ENCODE measurements at regions not wholly inside any gene's neighbourhood (a gene's known extent, or its start where the extent isn't known, plus 50 kb on each side); places are given as distances from the start of the nearest gene placed in this dataset.
A peak's percentile ranks its signal among the peaks of the same experiment; 100 is the strongest.

DNA sequence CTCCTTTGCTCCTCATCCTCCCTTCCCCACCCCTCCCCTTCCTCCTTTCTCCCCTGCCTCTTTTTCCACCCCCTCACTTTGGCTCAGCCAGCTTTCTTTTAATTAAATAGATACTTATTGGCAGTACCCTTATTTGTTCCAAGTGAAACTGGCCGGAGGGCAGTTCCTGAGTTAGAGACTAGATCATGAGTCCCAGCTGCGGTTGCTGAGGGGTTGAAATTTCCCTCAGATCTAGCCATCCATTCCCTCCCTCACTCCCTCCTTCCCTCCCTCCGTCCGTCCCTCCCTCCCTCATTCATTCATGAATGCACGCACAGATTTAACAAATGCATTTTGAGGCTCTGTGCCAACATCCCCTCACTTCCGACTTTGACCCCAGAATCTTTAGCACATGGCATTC is 519.2 kb upstream of the EEF2KMT start:
- DNase-seq, result no peak

DNA sequence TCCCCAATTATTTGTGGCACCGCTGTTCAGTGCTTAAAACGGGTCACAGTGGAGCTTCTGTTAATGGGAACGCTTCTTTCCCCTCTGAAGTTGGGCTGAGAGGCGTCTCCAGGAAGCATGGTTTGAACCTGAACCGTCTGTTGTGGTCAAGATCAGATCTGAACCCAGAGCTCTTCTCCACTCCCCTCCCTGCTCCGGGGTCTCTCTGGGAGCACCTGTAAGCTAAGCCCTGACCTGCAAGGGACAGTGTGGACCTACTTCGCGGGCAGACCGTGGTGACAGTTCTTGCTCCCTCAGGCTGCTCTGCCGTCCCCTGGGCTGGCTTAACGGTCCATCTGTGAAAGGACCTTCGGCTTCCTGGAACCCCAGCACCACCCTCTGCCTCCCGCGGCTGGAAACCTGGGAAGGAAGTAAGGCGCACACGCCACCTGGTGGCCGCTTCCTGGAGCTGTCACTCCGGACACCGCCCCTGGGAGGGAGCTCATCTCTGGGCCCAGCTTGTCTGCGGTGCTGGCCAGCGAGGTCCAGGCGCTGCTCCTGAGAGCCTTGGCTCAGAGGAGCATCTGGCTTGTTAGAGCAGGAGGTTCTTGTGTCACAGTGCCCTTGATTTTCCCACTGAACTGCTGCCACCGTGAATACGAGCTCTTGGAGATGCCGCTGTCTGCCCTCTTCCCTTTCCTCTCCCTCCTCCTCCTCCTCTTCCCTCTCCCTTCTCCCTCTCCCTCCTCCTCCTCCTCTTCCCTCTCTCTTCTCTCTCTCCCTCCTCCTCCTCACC is 518.5 kb upstream of the EEF2KMT start:
- DNase-seq, result peak; percentile 43

DNA sequence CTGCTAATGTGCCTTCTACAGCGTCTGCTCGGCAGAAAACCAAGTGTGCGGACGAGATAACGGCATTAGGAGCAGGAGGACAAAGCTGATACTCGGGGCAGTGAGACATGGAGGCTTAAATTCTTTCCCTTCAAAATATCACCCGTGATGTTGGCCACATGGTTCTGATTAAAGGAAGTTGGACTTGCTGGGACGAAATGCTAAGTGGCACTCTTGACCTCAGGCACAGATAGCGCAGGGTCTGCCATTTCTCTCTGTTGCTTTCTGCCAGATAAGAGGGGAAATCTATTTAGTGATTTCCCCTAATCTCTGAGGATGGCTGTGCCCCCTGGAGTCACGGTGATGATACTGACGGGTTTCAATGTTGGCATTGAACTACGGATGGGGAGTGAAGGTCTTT is 509.6 kb upstream of the EEF2KMT start:
- no peak for DNase-seq

- DNase-seq, result no peak
Measured at GRCh38 chr16:5605404-5605803, 507.8 kb upstream of the EEF2KMT start.

- DNase-seq, result no peak
Measured at GRCh38 chr16:5604770-5605169, 507.2 kb upstream of the EEF2KMT start.

DNA sequence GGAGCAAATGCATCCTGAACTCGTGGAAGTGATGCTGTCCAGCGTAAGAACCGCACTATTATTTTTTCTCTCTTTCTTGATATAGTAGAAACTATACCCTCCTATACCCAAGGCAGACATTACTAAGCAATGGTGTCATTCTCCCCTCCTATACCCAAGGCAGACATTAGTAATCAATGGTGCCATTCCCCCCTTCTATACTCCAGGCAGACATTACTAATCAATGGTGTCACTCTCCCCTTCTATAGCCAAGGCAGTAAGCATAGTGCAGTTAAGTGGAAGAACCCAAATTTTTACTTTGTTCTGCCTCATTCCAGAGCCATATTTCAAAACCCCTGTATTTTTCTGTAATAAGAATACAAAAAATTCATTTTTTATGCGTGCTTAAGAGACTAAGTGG is 506.2 kb upstream of the EEF2KMT start:
- DNase-seq, result no peak

DNA sequence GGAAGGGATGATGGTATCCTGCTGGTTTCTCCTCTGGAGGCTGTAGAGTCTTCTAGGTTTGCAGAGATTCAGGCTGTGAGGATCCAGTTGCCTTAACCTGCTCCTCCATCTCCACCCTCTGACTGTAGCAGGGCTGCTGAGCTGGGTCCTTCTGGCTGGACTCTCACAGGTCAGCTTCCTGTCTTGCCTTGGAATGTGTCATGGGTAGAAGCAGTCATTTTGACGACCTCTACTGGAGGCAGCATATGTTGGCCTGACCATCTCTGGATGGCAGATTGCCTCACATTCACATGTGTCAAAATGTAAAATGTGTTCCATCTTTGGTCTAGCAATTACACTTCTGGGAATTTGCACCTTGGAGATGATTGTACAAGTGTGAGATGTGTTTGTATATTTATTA is 504.4 kb upstream of the EEF2KMT start:
- no peak for DNase-seq

DNA sequence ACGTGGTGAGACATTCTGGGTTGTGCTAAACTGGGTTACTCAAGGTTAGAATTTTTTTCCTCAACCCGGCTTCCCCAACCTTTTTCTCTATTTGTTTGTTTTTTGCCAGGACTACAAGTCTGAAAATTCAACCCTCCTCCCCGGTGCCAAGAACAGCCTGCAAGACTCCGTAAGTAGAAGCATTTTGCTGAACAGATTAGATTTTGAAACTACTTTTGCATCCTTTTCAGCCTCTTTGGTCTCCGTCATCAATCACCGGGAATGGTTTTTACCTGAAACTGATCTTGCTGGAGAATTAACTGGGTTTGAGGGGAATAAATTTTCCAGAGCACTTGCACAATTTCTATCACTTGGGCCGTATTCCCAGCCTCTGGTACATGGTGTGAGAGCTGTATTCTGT is 501.2 kb upstream of the EEF2KMT start:
- DNase-seq, result no peak

- no peak for DNase-seq
Measured at GRCh38 chr16:5595849-5596248, 498.3 kb upstream of the EEF2KMT start.

DNA sequence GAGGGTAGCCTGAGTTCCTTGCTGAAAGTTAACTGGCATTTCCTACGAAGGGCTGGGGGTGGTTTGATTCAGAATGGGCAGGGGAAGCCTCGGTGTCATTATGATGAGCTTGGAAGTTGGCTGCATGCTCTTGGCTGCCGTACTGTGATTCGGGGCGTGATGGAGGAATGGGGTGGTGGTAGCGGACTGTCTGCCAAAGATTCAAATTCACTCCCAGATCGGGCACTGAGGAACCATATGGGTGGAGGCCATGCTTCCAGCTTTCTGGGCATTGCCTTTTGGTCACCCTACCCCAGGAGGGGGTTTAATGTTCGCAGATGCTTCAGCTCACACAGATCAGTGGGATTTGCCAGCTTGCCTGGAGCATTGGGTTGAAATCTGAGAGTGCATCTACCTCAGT is 492.8 kb upstream of the EEF2KMT start:
- DNase-seq, result no peak

- DNase-seq, result no peak
Measured at GRCh38 chr16:5589812-5590373, 492.3 kb upstream of the EEF2KMT start.

GRCh38 chr16:5584109-5584508 is 486.5 kb upstream of the EEF2KMT start:
- DNase-seq, result no peak

- no peak for DNase-seq
Measured at GRCh38 chr16:5582529-5582928, 484.9 kb upstream of the EEF2KMT start.

GRCh38 chr16:5581908-5582307 is 484.3 kb upstream of the EEF2KMT start:
- no peak for DNase-seq

- DNase-seq, result no peak
Measured at GRCh38 chr16:5581428-5581827, 483.8 kb upstream of the EEF2KMT start.

DNA sequence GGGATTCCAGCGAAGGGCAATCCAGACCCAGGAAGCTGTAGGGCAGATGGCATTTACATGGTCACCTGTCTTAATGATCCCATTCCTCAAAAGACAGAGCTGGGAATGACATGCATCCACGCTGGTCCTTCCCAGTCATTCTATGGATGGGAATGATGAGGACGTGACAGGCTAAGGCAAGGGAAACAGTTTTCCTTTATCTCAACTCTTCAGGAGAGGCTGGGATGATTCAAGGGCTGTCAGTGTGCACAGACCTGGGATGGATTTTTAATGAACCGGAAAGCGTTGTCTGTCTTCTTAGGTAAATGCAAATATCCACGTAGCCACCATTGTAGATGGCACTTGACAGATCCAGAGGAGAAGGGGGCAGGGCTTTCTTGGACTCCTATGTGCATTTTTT is 483.2 kb upstream of the EEF2KMT start:
- DNase-seq, result no peak

GRCh38 chr16:5580296-5580695 is 482.7 kb upstream of the EEF2KMT start:
- peak; percentile 47 for DNase-seq

- DNase-seq, result no peak
Measured at GRCh38 chr16:5578980-5579379, 481.4 kb upstream of the EEF2KMT start.

DNA sequence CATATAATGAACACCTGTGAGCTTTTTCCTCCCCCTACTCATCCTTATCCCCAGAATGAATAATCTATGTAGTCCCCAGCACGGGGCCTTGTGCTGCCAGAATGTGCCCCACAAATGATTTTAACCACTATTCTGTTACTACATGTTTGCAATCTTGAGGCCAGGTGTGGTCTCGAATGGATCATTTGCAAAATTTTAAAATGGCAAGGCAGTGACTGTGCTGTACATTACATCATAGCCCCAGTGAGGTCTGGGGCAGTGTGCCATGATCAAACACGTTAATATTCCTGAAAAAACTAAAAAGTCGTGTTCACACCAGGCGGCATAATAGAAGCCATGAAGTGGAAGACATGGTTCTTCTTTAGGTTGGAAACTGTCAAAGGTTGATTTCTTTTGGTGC is 479.9 kb upstream of the EEF2KMT start:
- DNase-seq, result no peak

DNA sequence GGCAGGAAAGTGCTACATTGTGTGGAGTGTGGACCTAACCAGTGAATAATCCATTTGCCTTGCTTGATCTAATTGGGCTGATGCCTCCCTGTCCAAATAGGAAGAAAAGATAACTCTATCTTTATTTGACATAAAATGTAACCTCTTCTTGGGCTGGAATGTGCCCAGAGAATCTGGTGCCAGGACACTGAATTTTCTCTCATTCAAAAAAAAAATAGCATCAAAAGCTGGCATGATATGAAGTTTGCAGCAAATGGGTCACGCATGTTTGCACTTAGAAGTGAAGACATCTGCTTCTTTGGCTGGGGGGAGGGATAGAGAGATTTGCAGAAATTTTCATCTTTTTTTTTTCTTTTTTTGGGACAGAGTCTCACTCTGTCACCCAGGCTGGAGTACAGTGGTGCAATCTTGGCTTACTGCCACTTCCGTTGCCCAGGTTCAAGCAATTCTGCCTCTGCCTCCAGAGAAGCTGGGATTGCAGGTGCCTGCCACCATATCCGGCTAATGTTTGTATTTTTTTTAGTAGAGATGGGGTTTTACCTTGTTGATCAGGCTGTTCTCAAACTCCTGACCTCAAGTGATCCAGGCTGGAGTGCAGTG is 478.2 kb upstream of the EEF2KMT start:
- no peak for DNase-seq

DNA sequence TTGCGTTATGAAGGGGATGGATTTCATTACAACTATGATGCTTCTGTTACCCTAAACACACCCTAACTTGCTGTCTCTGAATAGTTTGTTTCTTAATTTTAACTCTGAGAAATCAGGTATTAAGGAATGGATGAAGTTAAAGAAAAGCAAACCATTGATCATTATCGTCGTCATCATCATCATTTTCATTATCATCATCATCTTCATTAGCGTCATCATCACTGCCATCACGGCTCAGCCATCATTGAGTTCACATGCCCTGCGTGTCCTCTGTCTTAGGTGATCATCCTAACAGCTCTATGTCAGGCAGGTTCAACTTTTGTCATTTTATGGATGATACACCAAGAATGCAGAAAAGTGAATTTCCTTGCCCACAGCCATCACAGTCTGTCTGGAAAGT is 477.5 kb upstream of the EEF2KMT start:
- no peak for DNase-seq

GRCh38 chr16:5572056-5572455 is 474.5 kb upstream of the EEF2KMT start:
- DNase-seq, result no peak

DNA sequence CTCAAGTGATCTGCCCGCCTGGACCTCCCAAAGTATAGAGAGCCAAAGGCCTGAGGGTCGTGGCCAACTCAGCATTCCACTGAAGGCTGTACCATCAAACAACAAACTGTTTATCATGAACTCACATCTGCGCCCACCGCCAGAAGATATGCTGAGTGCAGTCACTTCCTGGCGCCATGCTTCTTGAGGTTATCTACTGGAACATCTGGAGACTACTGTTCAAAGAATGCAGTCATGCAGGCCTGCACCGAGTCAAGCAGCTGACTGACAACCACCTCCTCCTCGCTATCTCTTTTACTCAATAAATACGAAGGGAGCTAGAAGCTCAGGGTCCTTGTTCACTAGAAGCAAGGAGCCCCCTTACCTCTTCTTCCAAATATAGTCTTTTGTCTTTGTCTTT is 473.9 kb upstream of the EEF2KMT start:
- no peak for DNase-seq

GRCh38 chr16:5561800-5562199 is 464.2 kb upstream of the EEF2KMT start:
- DNase-seq, result no peak

GRCh38 chr16:5560084-5560483 is 462.5 kb upstream of the EEF2KMT start:
- no peak for DNase-seq

All from right hindlimb (tissue), 1 donor.